GM18499 (cell line): ENCODE measurements at regions not wholly inside any gene's neighbourhood (a gene's known extent, or its start where the extent isn't known, plus 50 kb on each side); places are given as distances from the start of the nearest gene placed in this dataset.
"Not testable (repeated sequence)": the region's sequence is repeated elsewhere in the genome, so short reads cannot be mapped to it uniquely, and the experiment has no call there.

ENCODE experiments used
- ATAC-seq: cut with Tn5 transposase; IDR thresholded peaks from one replicate; pipeline ENCODE4 v1.9.1; 2021; ENCODE audit warnings: moderate number of reproducible peaks; ENCODE audit not compliant: insufficient read depth, unreplicated experiment

GRCh38 chr9:99650187-99650874, 171.4 kb upstream of the NR4A3 start:
- ATAC-seq = no peak

GRCh38 chr9:99660191-99660636, 161.5 kb upstream of the NR4A3 start:
- peak; percentile 94 for ATAC-seq

GRCh38 chr9:99663297-99663696, 158.4 kb upstream of the NR4A3 start:
- no peak for ATAC-seq

- ATAC-seq = no peak
Observed at GRCh38 chr9:99663856-99664255, 157.8 kb upstream of the NR4A3 start.

GRCh38 chr9:99666571-99666970, 155.1 kb upstream of the NR4A3 start:
- ATAC-seq = no peak

GRCh38 chr9:99670886-99671285, 150.8 kb upstream of the NR4A3 start:
- ATAC-seq = not testable (repeated sequence)

GRCh38 chr9:99677281-99677680, 144.4 kb upstream of the NR4A3 start:
- ATAC-seq = no peak

- no peak for ATAC-seq
Observed at GRCh38 chr9:99678566-99678965, 143.1 kb upstream of the NR4A3 start.

- no peak for ATAC-seq
Observed at GRCh38 chr9:99680191-99680590, 141.5 kb upstream of the NR4A3 start.

GRCh38 chr9:99681113-99681512, 140.6 kb upstream of the NR4A3 start:
- no peak for ATAC-seq

- ATAC-seq = no peak
Observed at GRCh38 chr9:99682378-99682777, 139.3 kb upstream of the NR4A3 start.

GRCh38 chr9:99682870-99683269, 138.8 kb upstream of the NR4A3 start:
- no peak for ATAC-seq

GRCh38 chr9:99690573-99690972, 131.1 kb upstream of the NR4A3 start:
- ATAC-seq = no peak

- ATAC-seq = no peak
Observed at GRCh38 chr9:99693888-99694287, 127.8 kb upstream of the NR4A3 start.

- ATAC-seq = no peak
Observed at GRCh38 chr9:99694393-99694792, 127.3 kb upstream of the NR4A3 start.

- no peak for ATAC-seq
Observed at GRCh38 chr9:99699396-99699795, 122.3 kb upstream of the NR4A3 start.

- ATAC-seq = no peak
Observed at GRCh38 chr9:99712214-99712613, 109.5 kb upstream of the NR4A3 start.

- peak; percentile 51 for ATAC-seq
Observed at GRCh38 chr9:99713838-99714306, 107.8 kb upstream of the NR4A3 start.

GRCh38 chr9:99718631-99719030, 103.1 kb upstream of the NR4A3 start:
- ATAC-seq = no peak

- ATAC-seq = no peak
Observed at GRCh38 chr9:99720455-99721050, 101.1 kb upstream of the NR4A3 start.

GRCh38 chr9:99721898-99722297, 99.8 kb upstream of the NR4A3 start:
- no peak for ATAC-seq

- ATAC-seq = no peak
Observed at GRCh38 chr9:99722877-99723276, 98.8 kb upstream of the NR4A3 start.
